Right lobe of liver (tissue), 6 donors: ENCODE measurements at regions not wholly inside any gene's neighbourhood (a gene's known extent, or its start where the extent isn't known, plus 50 kb on each side); places are given as distances from the start of the nearest gene placed in this dataset.

Experiments
- ATAC-seq, 4 donors: fragments of 200-7000 bp; cut with Tn5 transposase; one replicate each; pipeline ENCODE4 v1.9.1; 2020; ENCODE audit warnings: mild to moderate bottlenecking in 4 of 4, moderate library complexity in 4 of 4
- DNase-seq, 3 donors: peaks; one replicate each; pipeline ENCODE4 v3.0.0-alpha.2; 2020
- H3K27ac ChIP-seq, 3 donors: fragments of 200-600 bp; one replicate each; pipeline ENCODE4 v1.8.0; 2022
- H3K27me3 ChIP-seq, 2 donors: fragments of 200-600 bp; one replicate each; pipeline ENCODE4 v1.8.0; 2022
- H3K36me3 ChIP-seq, 4 donors: fragments of 200-600 bp; sonication (generic) in 1 of 4; one replicate each; pipeline versions ENCODE4 v1.5.1 to v1.8.0; 2017 to 2022; ENCODE audit warnings: control low read depth in 1 of 4
- H3K4me1 ChIP-seq, 4 donors: fragments of 200-600 bp; sonication (generic) in 1 of 4; one replicate each; pipeline versions ENCODE4 v1.5.1 to v1.8.0; 2017 to 2022; ENCODE audit warnings: control low read depth in 1 of 4
- H3K4me3 ChIP-seq, 3 donors: fragments of 200-600 bp; one replicate each; pipeline ENCODE4 v1.8.0; 2022
- H3K9me3 ChIP-seq, 4 donors: fragments of 200-600 bp; sonication (generic) in 1 of 4; one replicate each; pipeline versions ENCODE4 v1.5.1 to v1.8.0; 2017 to 2022; ENCODE audit warnings: control low read depth in 1 of 4
- CTCF ChIP-seq, 4 donors: fragments of 200-600 bp in 3 of 4; fragments of 450-650 bp in 1 of 4; IDR thresholded peaks; one replicate each; pipeline versions ENCODE4 v1.5.1 to v1.8.0; 2016 to 2022; ENCODE audit warnings: antibody characterized with exemption in 4 of 4, mild to moderate bottlenecking in 2 of 4
- POLR2A ChIP-seq: fragments of 450-650 bp; IDR thresholded peaks from one replicate; pipeline ENCODE4 v1.6.1; 2017; ENCODE audit warnings: antibody characterized with exemption, mild to moderate bottlenecking
- WGBS: methylation state at CpG from one replicate; pipeline ENCODE4 v1.1.6; 2018; ENCODE audit warnings: low coverage, low lambda C conversion rate; ENCODE audit not compliant: insufficient coverage; ENCODE audit errors: missing lambda C conversion rate; 5-methylcytosine and 5-hydroxymethylcytosine counted together
- intact Hi-C, 2 donors: fragments of 100-400 bp; cut with DNase I; formaldehyde crosslinking; loops; one replicate each; pipeline versions ENCODE4 v1.11.2 to v1.14.1; 2022
- donor health status: DM: no; HTN: yes; CAD: no.
- donor health status: DM: no; HTN: no; CAD: no.
- donor health status: DM: no; HTN: no; CAD: no.
- donor health status: DM: no; HTN: yes; CAD: no.
- donor health status: DM: no; HTN: yes; CAD: no.

- no peak overlapping the region for H3K4me3 ChIP-seq
- H3K27me3 ChIP-seq = no peaks in the 10 kb centered on the region
- no peaks in the 10 kb centered on the region for H3K36me3 ChIP-seq
- no peak for TF ChIP-seq POLR2A
- no peak for TF ChIP-seq CTCF (IDR thresholded peaks at IDR 0.05)
- 66% methylated on average over 2 of the region's 2 CpGs for WGBS
- intact Hi-C loops = no loop called here
- H3K4me1 ChIP-seq = no peaks in the 10 kb centered on the region
- H3K27ac ChIP-seq = no peak overlapping the region
- ATAC-seq (no peak), DNase-seq (no peak)
- H3K9me3 ChIP-seq = no peaks in the 10 kb centered on the region
Observed at GRCh38 chr3:106397006-106397405, 528.2 kb upstream of the CBLB start.

DNA sequence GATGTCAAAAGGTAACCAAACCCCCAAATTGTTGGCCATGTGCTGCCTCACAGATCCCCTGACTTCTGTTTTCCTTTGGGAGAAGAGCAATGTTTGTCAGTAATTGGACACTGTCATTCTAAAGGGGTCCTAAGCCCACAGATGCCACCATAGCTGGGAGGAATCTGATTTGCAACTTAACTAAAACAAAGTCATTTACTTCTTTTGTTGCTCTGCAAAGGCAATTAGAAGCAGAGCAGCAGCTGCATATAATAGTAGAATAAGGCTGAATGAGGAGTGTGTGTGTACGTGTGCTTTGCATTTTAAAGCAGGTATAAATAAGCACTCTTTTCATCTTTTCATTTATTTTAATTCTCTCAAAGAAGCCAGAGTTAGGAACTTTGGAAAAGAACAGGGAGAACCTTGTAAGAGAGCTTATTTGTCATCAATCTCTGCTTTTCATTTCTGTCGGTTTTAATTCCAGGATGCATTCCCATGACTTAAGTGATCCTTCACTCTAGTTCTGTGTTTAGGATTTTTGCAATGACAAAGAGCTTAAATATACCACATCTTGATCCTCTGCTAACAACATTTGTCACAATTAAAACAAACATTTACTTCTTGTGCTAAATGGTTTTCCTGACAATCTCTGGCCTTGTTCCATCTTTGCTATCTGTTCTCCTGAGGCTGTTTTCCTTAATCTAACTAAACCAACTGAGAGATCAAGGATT, 530.2 kb upstream of the CBLB start:
- DNase-seq (no peak), ATAC-seq (no peak)
- 49% methylated on average over 2 of the region's 2 CpGs for WGBS
- no peaks in the 10 kb centered on the region for H3K36me3 ChIP-seq
- H3K9me3 ChIP-seq = no peaks in the 10 kb centered on the region
- no peaks in the 10 kb centered on the region for H3K27me3 ChIP-seq
- H3K4me3 ChIP-seq = no peak overlapping the region
- intact Hi-C loops = no loop called here
- no peaks in the 10 kb centered on the region for H3K4me1 ChIP-seq
- TF ChIP-seq POLR2A (no peak), CTCF (IDR thresholded peaks at IDR 0.05) (no peak)
- no peak overlapping the region for H3K27ac ChIP-seq

- ATAC-seq (no peak), DNase-seq (no peak)
- no peaks in the 10 kb centered on the region for H3K9me3 ChIP-seq
- intact Hi-C loops = no loop called here
- TF ChIP-seq POLR2A = no peak
- no peak for TF ChIP-seq CTCF (IDR thresholded peaks at IDR 0.05)
- H3K4me3 ChIP-seq = no peak overlapping the region
- no peaks in the 10 kb centered on the region for H3K4me1 ChIP-seq
- no peaks in the 10 kb centered on the region for H3K36me3 ChIP-seq
- WGBS = 53% methylated on average over 4 of the region's 4 CpGs
- no peak overlapping the region for H3K27ac ChIP-seq
- no peaks in the 10 kb centered on the region for H3K27me3 ChIP-seq
Observed at GRCh38 chr3:106399761-106400160, 530.9 kb upstream of the CBLB start.

DNA sequence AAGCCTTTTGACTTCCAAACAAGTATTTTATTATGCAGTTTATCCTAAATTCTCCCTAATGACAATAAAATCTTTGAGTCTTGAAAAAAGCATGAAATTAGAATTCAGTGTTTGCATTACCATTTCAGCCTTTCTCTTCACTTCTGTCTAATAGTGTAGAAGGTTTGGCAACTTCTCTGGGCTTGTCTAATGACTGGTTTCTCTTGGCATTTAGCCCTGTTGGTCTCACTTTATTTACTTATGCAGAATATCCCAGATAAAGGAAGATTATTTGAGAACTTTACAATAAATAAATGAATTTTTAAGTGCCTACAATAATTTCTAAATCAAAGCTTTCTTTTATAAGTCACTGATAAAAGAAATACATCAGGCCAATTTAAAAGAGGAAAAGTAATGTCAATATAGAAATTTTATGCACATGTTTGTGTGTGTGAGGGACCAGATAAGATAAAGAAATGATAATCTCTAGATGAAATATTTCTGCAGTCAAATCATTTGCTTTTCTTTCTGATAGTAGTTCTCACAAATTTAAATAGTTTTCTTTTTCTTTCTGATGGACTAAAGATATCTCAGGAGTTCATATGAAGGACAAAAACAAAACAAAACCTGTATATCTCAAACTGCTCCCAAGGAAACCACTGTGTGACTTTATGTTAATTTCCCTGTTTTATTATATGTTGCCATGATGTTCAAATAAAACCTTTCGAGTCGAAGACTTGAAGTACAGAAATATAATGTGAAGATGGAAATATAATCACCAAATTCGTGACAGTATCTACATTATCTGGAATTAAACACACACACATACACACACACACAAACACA, 533.1 kb upstream of the CBLB start:
- TF ChIP-seq POLR2A = no peak
- Histone ChIP-seq H3K4me1 (no peaks in the 10 kb centered on the region), H3K27me3 (no peaks in the 10 kb centered on the region), H3K27ac (no peak overlapping the region), H3K4me3 (no peak overlapping the region), H3K9me3 (no peaks in the 10 kb centered on the region), H3K36me3 (no peaks in the 10 kb centered on the region)
- DNase-seq = no peak
- intact Hi-C loops = no loop called here
- no peak for ATAC-seq
- WGBS = 59% methylated on average over 3 of the region's 3 CpGs
